GM19023 (cell line): ENCODE measurements at regions not wholly inside any gene's neighbourhood (a gene's known extent, or its start where the extent isn't known, plus 50 kb on each side); places are given as distances from the start of the nearest gene placed in this dataset.

Source experiments
- ATAC-seq: cut with Tn5 transposase; IDR thresholded peaks from one replicate; pipeline ENCODE4 v1.9.1; 2021; ENCODE audit warnings: mild to moderate bottlenecking, moderate library complexity; ENCODE audit not compliant: unreplicated experiment

DNA sequence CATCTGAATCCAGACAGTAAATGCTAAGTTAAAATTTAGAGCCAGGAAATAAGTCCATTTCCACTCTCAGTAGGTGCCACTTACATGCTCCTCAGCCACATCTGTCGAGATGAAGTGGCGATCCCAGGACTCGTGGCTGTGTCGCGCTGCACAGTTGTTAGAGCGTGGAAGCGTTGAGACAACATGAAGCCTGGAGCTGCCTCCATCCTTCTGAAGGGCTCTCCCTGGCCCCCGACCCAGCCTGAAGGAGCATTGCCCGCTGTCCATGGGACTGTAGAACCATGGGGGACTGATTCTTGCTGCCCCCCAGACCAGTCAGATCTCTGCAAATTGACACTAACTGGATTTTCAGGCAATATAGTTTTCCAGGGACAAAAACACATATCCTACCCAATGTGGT, 58.9 kb downstream of the IRX1 start:
- no peak for ATAC-seq

DNA sequence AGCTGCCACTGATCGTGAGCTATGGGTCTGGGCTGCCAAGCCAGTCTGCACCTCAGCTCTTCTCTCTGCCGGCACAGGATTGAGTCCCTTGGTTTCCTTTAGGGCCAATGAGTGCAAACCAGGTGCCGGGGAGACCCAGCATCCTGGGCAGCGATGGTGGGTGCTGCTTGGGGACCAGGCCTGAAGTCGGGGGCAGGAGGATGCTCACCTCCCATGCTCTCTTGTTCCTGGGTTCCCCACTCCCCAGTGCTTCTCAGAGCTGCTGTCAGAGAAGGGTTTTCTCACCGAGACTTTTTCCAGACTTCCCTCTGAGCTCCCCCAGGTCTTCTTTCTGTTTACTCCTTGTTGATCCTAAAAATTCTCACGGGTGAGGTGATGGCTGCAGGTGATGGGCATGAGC, 61.2 kb downstream of the IRX1 start:
- no peak for ATAC-seq

DNA sequence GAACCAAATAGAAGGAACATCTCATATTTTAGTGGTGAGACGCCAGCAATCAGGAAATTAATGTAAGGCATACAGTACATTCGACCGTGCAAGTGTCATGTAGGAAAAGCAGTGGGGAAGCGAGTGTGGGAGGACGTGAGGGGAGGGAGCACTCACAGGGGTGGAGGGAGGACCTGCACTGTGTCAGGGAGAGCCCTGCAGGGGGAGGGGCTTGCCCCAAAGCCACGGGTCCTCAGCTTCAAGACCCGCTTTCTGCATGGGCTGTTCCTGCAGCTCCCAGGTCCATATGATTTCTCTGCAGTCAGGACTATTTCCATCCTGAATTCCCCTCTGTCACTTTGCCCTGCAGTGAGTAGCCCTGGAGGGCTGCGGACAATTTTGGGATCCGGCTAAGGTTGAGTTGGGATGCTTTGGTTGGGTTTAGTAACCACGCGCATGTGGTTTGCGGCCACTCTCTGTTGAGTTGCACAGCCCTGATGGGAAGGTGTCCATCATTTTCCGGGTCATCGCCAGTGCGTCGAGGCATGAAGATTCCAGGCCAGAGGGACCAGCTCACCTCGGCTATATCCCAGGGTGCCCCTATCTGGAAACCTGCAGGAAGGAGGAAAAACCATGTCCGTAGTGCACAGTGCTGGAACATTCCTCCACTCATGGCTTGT, 61.9 kb downstream of the IRX1 start:
- ATAC-seq = no peak

DNA sequence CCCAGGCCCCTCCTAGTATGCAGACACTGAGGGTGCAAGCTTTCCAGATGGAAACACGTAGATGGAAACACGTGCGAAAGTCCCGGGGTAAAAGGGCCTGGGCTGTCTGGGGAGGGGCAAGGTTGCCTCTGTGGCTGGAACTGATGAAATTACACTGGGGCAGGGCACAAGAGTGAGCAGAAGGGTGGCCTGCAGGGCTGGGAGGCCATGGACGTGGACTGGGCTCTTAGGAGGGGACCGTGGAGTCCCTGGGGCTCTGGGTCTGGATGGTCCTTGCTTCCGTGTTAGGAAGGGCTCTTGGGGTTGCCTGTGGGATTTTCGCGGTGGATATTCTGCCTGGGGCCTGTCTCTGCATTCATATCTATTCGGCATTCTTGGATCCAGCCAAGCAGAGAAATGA, 63.3 kb downstream of the IRX1 start:
- no peak for ATAC-seq

DNA sequence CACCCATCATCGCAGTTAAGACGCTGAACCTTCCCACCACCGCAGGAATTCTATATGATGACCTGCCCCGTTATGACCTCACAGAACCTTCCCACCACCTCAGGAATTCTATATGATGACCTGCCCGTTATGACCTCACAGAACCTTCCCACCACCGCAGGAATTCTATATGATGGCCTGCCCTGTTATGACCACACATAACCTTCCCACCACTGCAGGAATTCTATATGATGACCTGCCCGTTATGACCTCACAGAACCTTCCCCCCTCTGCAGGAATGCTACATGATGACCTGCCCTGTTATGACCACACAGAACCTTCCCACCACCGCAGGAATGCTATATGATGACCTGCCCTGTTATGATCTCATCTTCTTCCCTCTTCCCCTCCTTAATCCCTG, 64.3 kb downstream of the IRX1 start:
- ATAC-seq = no peak

DNA sequence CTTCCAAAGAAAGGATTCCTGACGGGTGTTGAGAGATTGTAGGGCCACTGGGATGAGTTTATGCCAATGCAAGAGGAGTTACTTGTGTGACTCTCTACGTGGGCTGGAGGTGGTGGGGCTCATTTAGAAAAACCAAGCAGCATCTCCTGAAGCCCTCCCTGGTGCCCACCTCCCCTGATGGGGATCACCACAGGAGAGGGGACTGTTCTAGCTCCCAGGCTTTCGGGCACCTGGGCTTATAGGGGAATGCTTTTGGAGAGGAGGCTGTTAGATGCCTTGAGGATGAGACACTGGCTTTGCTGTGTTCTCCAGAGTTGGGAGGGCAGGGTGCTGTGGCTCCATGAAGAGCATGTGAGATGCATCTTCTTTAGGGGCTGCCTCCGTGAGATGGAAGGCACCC, 65.0 kb downstream of the IRX1 start:
- ATAC-seq = no peak

DNA sequence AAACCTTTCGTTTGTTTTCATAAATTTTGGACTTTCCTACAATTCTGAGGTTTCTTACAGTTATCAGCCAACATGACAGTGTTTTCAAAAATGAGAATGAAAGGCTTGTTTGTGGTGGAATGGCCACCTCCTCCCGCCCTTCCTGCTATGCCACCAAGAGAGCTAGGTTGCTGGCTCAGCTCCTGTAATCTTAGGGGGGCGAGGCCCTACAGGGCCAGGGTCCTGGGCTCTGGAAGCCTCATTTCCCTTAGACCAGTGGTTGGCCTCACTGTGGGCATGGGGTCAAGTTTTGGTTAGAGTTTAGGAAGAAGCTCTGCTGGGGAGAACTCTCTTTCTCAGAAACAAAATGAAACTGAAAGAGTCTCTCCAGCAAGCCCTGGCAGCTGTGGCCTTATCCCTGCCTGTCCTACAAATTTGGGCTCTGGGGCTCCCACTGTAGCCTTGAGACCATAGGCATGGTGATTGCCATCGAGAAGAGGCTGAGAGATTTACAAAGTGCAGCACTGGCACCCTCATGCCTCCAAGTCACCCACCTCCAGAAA, 66.2 kb downstream of the IRX1 start:
- no peak for ATAC-seq

DNA sequence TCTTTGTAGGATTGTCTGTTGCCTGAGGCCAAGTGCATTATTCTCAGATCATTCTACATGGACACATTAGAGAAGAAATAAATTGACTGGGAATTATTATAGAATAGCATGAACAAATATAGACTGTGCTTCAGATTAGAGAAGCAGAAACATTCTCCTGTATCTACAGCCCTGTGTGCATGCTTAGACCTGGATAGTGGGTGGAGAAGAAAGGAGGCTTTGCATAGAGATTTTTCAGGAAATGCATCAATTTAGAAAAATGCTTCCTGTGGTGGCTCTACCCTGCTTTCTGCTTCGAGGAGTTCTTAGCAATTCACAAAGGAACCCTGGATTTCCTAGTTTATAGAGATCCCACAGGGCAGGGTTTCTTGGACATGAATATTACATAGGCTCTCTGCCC, 66.7 kb downstream of the IRX1 start:
- no peak for ATAC-seq

DNA sequence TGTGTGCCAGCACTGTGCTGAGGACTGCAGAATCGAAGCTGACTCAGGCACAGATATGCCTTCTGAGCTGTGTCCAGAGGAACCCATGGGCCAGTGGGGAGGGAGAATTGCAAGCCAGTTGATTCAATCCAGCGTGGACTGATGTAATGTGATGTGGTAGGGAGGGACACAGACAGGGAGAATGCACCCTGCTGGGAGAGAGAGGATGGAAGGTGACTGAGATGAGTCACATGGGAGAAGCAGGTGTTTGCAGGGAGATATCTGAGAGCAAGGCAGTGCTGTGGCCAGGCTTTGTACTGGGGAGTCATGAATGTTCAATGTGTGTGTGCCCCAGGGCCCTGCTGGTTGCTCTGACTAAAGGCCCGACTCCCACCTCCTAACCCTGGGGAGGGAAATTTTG, 75.7 kb downstream of the IRX1 start:
- no peak for ATAC-seq

DNA sequence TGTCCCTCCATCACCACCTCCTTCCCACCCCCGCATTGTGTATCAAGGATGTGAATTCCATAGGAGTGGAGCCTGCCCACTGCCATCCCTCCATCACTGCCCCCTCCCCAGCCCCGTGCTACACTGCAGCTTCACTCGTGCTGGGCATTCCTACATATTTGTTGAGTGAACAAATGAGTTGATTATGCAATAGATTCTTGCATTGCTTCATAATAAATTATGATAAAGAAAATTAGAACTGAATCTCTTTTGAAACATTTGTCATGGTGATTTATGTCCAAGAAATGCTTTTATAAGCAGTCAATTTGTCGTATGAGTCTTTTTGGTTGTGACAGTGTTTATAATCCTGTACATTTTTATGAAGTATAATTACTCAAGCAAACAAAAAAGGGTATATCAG, 83.2 kb downstream of the IRX1 start:
- no peak for ATAC-seq

DNA sequence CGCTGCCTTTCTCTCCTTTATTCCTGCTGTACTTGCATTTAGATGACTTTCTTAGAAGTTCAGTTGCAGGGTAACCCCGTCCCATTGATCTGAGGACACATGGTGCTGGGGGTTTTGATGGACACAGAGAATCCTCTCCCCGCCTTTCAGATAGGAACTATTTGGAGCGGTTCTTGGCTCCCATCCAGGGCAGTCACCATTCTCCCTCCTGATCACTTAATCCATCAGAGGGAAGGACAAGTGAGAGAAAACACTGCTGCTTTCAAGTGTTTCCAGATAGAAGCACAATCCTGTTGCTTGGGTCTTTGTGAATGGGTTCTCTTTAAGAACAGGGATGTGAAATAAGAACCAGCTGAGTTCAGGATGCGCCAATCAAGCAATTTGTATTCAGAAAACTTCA, 85.2 kb downstream of the IRX1 start:
- no peak for ATAC-seq

DNA sequence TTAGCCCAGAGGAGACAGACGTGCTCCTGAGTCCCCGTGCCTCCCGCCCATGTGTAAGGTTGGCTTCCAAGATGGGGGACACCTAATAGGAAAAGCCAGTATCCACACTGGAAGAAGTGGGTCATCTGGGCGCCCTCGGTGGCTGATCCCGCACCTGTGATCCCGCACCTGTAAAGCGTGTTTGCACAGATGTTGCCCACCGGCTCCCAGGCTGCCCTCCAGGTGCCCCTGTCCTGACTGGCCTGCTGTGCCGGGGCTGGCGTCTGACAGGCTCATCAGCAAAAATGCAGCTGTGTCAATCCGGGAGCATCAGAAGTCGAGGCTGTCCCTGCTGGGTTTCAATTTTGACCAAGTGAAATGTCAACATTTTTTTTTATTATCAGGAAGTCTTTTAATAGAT, 88.5 kb downstream of the IRX1 start:
- no peak for ATAC-seq

DNA sequence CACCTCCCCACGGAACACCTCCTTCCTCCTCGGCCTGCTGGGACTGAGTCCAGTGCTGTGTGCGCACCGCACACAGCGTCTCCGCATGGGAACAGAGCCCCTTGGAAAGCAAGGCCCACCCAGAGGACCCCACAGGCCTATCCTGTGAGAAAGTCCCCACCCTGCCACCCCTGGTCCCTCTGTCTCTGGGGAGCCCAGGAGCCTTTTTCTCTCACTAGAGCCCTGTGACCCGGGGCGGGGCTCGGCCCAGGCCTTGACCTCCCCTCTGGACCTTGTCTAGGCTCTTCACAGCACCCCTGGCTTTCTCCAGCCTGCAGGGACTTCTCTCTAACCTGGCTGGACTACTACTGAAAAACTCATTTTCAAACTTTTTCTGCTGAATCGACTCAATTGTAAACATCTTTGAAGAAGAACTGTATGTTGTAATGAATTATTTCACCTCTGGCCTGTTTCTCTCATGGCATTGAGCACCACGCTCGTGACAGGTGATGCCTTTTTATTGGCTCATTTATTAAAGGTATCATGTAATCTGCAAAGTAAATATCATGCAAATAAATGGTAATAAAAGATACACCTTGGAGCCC, 89.2 kb downstream of the IRX1 start:
- ATAC-seq = no peak

DNA sequence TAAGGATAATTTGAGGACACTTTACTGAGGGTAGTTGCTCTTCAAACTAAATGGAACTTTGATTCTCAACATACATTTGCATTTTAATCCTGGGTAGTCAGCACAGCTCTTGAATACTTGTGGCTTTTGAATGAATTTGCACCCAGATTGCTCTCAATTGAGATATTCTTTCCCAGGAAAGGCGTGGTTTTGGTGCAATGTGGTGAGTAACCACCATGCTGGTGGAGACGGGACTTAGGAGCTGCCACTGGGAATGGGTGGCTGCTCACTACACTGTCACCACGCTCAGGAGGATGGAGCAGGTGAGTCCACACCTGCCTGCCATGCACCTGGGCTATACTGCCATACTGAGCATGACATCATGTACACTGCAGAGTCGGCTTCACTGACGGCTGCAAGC, 99.2 kb downstream of the IRX1 start:
- no peak for ATAC-seq

DNA sequence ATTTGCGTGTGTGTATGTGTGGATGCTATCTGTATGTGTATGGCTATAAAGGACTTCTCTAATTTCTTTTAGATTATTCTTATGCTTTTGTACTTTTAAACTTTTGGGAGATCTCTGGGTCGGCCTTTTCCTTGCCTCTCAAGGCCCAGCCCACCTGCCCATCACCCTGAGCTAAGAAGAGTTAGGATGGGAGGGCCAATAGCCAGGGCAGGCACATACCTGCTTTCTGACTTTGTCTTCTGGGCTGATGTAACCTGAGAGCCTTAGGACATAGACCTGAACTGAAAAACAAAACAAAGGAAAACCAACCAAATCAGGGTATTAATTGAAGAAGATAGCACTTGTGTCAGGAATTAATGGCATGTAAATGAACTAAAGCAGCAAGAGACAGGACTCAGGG, 100.2 kb downstream of the IRX1 start:
- no peak for ATAC-seq

DNA sequence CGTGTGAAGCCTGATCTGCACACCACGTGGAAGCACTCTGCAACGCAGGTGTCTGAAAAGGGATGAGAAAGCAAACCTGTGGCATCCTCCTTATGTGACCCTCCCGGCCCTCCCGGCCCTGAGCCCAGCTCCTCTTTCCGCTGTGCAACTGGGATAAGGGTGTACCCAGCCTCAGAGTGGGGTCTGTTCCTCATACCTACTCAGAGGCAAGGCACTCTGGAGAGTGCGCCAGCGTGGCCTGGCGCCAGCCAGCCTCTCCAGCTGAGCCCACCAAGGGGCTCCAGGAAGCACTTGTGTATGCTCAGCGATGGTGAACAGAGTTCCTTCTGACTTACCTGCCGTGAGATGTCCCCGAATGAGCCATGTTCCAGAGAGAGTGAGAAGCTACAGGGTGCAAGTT, 102.8 kb downstream of the IRX1 start:
- no peak for ATAC-seq

DNA sequence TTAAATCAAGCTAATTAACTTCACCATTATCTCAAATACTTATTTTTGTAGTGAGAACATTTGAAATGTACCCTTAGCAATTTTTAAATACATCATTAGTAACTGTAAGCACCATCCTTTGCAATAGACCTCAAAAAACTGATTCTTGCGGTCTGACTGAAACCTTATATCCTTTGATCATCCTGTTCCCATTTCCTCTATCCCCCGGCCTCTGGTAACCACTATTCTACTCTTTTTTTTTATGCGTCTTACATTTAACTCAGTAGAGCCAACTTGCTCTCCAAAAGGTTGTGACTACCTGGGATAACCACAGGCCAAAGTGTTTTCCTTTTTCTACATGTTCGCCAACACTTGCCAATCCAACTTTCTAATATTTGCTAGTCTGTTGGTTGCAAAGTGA, 106.1 kb downstream of the IRX1 start:
- ATAC-seq = no peak

DNA sequence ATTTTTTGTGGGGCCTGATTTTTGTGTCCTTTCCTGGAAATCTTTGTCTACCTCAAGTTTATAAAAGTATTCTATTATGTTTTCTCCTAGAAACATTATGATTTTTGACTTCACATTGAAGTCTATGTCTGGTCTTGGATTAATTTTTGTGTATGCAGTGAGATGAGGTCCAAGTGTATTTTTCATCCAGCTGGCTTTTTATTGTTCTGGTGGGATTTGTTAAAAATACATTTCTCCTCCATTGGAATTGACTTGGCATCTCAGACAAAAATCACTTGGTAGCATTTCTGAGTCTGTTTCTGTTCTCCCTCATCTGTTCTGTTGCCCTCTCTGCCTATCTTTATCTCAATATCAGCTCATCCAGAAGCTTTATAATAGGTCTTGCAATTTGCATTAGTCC, 109.0 kb downstream of the IRX1 start:
- no peak for ATAC-seq

DNA sequence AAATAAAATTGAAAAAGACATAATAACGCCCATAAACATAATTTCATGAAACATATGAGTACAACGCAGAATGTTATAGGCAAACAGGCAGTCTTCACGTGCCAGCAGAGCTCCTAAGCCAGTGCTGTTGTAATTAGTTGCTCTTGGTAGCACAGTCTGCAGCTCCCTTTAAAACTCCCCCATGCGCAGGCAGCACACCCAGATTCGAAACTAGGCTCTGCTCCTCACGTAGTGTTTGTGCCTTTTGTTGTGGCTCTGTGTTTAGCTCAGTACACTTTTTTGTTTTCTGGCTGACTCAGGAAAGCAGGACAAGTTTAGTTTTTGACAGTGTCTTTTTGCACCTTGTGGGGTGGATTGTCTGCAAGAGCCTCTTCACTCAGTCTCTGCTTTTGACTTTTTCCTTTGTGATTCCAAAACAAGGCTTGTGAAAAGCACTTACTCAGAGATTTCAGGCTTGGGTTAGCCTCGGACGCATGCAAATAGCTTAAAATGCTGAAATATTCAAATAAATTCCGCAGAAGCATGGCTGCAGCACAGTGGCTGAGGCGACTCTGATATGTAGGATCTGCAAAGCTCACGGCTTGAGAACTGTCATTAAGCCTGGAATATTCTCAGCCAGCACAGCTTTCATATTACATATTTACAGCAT, 113.6 kb downstream of the IRX1 start:
- no peak for ATAC-seq

DNA sequence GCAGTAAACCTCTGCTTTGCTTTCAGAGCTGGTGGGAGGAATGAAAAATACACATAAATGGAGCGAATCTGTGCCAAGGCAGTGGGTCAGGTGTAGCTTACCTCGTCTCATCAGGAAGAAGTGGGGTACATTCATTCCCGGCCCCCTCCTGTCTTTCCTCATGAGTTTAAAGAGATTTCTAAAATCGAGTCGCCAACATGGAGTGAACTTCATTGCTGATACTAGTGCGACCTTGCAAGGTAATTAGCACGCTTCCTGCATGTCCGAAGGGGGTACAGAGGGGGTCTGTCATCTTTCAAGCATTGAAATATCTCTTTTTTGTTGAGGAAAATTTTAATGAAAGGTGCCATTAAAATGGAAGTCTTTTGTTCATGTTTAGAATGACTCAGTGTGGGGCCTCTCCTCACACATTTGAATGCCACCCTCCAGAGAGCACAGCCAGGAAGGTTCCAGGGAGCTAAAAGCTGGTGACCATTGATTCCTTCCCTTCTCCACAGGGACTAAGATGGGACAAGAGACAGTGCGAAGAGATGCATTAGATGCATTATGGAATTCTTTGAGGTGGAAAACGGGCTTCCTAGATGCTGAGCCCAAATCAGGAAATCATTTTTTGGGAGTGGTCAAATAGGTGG, 114.2 kb downstream of the IRX1 start:
- ATAC-seq = no peak

DNA sequence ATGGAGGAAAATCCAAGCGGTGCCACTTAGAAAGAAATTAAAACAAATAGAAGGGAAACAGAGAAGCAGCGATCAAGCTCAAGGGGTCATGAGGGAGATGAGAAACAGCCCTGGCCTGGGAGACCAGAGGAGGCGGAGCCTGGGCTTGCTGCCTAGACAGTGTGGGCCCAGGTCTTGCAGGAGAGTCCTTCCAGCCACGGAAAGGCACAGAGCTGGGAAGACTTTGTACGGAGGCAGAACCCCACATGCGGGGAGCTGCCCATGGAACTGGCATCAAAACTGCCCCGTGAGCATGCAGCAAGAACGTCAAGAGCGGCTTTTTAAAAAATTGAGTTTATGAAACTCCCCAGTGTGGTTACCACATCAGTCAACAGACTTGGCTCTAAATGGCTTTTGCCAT, 119.4 kb downstream of the IRX1 start:
- ATAC-seq = no peak

DNA sequence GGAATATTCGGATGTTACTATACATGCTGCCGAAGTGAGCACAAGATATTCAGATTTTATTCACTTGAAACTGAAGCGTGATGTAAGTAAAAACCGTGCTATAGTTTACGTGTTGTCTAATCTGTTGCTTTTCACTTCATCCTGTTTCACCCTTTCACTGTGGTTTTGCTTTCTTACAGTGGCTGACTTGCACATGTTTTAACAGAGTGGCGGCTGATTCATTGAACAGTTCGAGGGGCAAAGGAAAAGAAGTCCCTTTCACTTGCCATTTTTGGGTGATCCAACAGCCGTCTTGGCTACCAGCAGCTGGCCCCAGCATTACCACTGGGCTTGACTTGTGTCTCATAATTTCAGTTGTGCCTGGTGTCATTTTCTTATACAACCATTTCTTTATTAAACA, 134.0 kb downstream of the IRX1 start:
- no peak for ATAC-seq
